Mammary epithelial cell (primary cell): ENCODE measurements at regions not wholly inside any gene's neighbourhood (a gene's known extent, or its start where the extent isn't known, plus 50 kb on each side); places are given as distances from the start of the nearest gene placed in this dataset.

Source experiments
- CTCF ChIP-seq, 2 donors: IDR thresholded peaks in 1 of 2; conservative IDR thresholded peaks in 1 of 2; 2 replicates each; pipeline ENCODE4 v1.5.1; 2011 to 2012; ENCODE audit warnings: inconsistent platforms in 2 of 2, low read length in 2 of 2, mild to moderate bottlenecking in 2 of 2, control low read depth in 1 of 2, low read depth in 1 of 2; ENCODE audit not compliant: insufficient read depth in 1 of 2; ENCODE audit errors: extremely low read depth in 1 of 2
- EZH2 ChIP-seq: IDR thresholded peaks from 2 replicates; pipeline ENCODE4 v1.6.1; 2012; ENCODE audit warnings: low read length, inconsistent platforms, borderline replicate concordance

- TF ChIP-seq CTCF (conservative IDR thresholded peaks at IDR 0.05 in 1 of 2, IDR thresholded peaks at IDR 0.05 in 1 of 2; ENCODE audit: extremely low read depth in 1 of 2, insufficient read depth in 1 of 2, low read depth in 1 of 2, low read length in 2 of 2) (no peak), EZH2 (no peak)
Observed at GRCh38 chr6:14430218-14430617, 312.6 kb downstream of the CD83 start.
